ENCODE measurements at regions not wholly inside any gene's neighbourhood (a gene's known extent, or its start where the extent isn't known, plus 50 kb on each side); places are given as distances from the start of the nearest gene placed in this dataset.

- no peaks in the 10 kb centered on the region for H3K4me1 Mint-ChIP-seq (ENCODE audit: low read depth)
- no peaks in the 10 kb centered on the region for H3K27me3 Mint-ChIP-seq
- ChIA-PET POLR2A (no interaction called here), CTCF (no interaction called here)
- H3K4me3 Mint-ChIP-seq: no peak overlapping the region
- intact Hi-C loops (cut with micrococcal nuclease): no loop called here
- no peaks in the 10 kb centered on the region for H3K9me3 Mint-ChIP-seq
- no peaks in the 10 kb centered on the region for H3K36me3 Mint-ChIP-seq
- H3K27ac Mint-ChIP-seq: no peak overlapping the region
- no peak for DNase-seq
Observed at GRCh38 chr6:139497345-139497961, 123.0 kb upstream of the CITED2 start.

- Mint-ChIP-seq H3K9me3 (no peaks in the 10 kb centered on the region), H3K27ac (no peak overlapping the region)
- POLR2A ChIA-PET: no interaction called here
Observed at GRCh38 chr6:139496654-139497344, 122.4 kb upstream of the CITED2 start.

GRCh38 chr6:139494376-139494990 lies 120.0 kb upstream of the CITED2 start:
- Mint-ChIP-seq H3K36me3 (no peaks in the 10 kb centered on the region), H3K27ac (no peak overlapping the region), H3K4me3 (no peak overlapping the region), H3K27me3 (no peaks in the 10 kb centered on the region), H3K4me1 (ENCODE audit: low read depth) (peaks cover 7% of the 10 kb centered on the region), H3K9me3 (no peaks in the 10 kb centered on the region)
- POLR2A ChIA-PET: no interaction called here
- no peak for DNase-seq
- CTCF ChIA-PET: interaction anchor here (0.5 kb wide), 1 partner anchor 124 kb away, joined by 3 read pairs; no protein-coding TSS in a partner anchor
- intact Hi-C loops (cut with micrococcal nuclease): no loop called here

More at GRCh38 chr6:139496654-139497344, 122.4 kb upstream of the CITED2 start:
- intact Hi-C loops (cut with micrococcal nuclease): no loop called here
- CTCF ChIA-PET: no interaction called here
- no peak for DNase-seq
- H3K36me3 Mint-ChIP-seq: no peaks in the 10 kb centered on the region
- H3K27me3 Mint-ChIP-seq: no peaks in the 10 kb centered on the region
- no peak overlapping the region for H3K4me3 Mint-ChIP-seq
- H3K4me1 Mint-ChIP-seq (ENCODE audit: low read depth): no peaks in the 10 kb centered on the region

- intact Hi-C loops (cut with micrococcal nuclease): no loop called here
- no peaks in the 10 kb centered on the region for H3K9me3 Mint-ChIP-seq
- DNase-seq: peak; percentile 16
Observed at GRCh38 chr6:139490482-139490881, 116.0 kb upstream of the CITED2 start.

GRCh38 chr6:139486476-139486799 lies 112.0 kb upstream of the CITED2 start:
- intact Hi-C loops (cut with micrococcal nuclease): no loop called here
- CTCF ChIA-PET: interaction anchor here (0.8 kb wide), 1 partner anchor 707 kb away, joined by 4 read pairs; no protein-coding TSS in a partner anchor
- H3K27ac Mint-ChIP-seq: no peak overlapping the region
- DNase-seq: no peak
- no peaks in the 10 kb centered on the region for H3K36me3 Mint-ChIP-seq
- H3K9me3 Mint-ChIP-seq: no peaks in the 10 kb centered on the region
- peaks cover 7% of the 10 kb centered on the region for H3K4me1 Mint-ChIP-seq (ENCODE audit: low read depth)
- no peaks in the 10 kb centered on the region for H3K27me3 Mint-ChIP-seq
- no peak overlapping the region for H3K4me3 Mint-ChIP-seq
- POLR2A ChIA-PET: no interaction called here

More at GRCh38 chr6:139490482-139490881, 116.0 kb upstream of the CITED2 start:
- Mint-ChIP-seq H3K4me1 (ENCODE audit: low read depth) (peaks cover 7% of the 10 kb centered on the region), H3K27ac (no peak overlapping the region), H3K36me3 (no peaks in the 10 kb centered on the region), H3K27me3 (no peaks in the 10 kb centered on the region), H3K4me3 (no peak overlapping the region)
- ChIA-PET CTCF (interaction anchor here (0.9 kb wide), 1 partner anchor 10 kb away, joined by 3 read pairs; no protein-coding TSS in a partner anchor), POLR2A (no interaction called here)

GRCh38 chr6:139485742-139486475 lies 111.5 kb upstream of the CITED2 start:
- POLR2A ChIA-PET: no interaction called here
- no peak for DNase-seq
- Mint-ChIP-seq H3K4me1 (ENCODE audit: low read depth) (peaks cover 6% of the 10 kb centered on the region), H3K27ac (no peak overlapping the region), H3K36me3 (no peaks in the 10 kb centered on the region), H3K27me3 (no peaks in the 10 kb centered on the region), H3K4me3 (no peak overlapping the region), H3K9me3 (no peaks in the 10 kb centered on the region)
- CTCF ChIA-PET: no interaction called here
- intact Hi-C loops (cut with micrococcal nuclease): no loop called here

- ChIA-PET POLR2A (no interaction called here), CTCF (no interaction called here)
- Mint-ChIP-seq H3K36me3 (no peaks in the 10 kb centered on the region), H3K4me3 (no peak overlapping the region), H3K27ac (no peak overlapping the region), H3K9me3 (no peaks in the 10 kb centered on the region), H3K4me1 (ENCODE audit: low read depth) (peaks cover under 1% of the 10 kb centered on the region), H3K27me3 (no peaks in the 10 kb centered on the region)
- DNase-seq: no peak
- intact Hi-C loops (cut with micrococcal nuclease): no loop called here
Observed at GRCh38 chr6:139485185-139485584, 110.7 kb upstream of the CITED2 start.

GRCh38 chr6:139483079-139483478 lies 108.6 kb upstream of the CITED2 start:
- Mint-ChIP-seq H3K4me3 (no peak overlapping the region), H3K27me3 (no peaks in the 10 kb centered on the region), H3K4me1 (ENCODE audit: low read depth) (no peaks in the 10 kb centered on the region), H3K27ac (no peak overlapping the region), H3K9me3 (no peaks in the 10 kb centered on the region), H3K36me3 (no peaks in the 10 kb centered on the region)
- intact Hi-C loops (cut with micrococcal nuclease): no loop called here
- CTCF ChIA-PET: no interaction called here
- POLR2A ChIA-PET: no interaction called here
- DNase-seq: no peak

- Mint-ChIP-seq H3K4me1 (ENCODE audit: low read depth) (no peaks in the 10 kb centered on the region), H3K27ac (no peak overlapping the region), H3K4me3 (no peak overlapping the region), H3K9me3 (no peaks in the 10 kb centered on the region), H3K36me3 (no peaks in the 10 kb centered on the region), H3K27me3 (no peaks in the 10 kb centered on the region)
- ChIA-PET POLR2A (no interaction called here), CTCF (no interaction called here)
- no peak for DNase-seq
- intact Hi-C loops (cut with micrococcal nuclease): no loop called here
Observed at GRCh38 chr6:139482287-139482686, 107.8 kb upstream of the CITED2 start.

- Mint-ChIP-seq H3K36me3 (no peaks in the 10 kb centered on the region), H3K4me1 (ENCODE audit: low read depth) (no peaks in the 10 kb centered on the region), H3K9me3 (no peaks in the 10 kb centered on the region), H3K27ac (no peak overlapping the region), H3K4me3 (no peak overlapping the region), H3K27me3 (no peaks in the 10 kb centered on the region)
- no peak for DNase-seq
- POLR2A ChIA-PET: no interaction called here
- CTCF ChIA-PET: interaction anchor here (1.1 kb wide), 1 partner anchor 10 kb away, joined by 3 read pairs; no protein-coding TSS in a partner anchor
- intact Hi-C loops (cut with micrococcal nuclease): no loop called here
Observed at GRCh38 chr6:139480356-139481165, 106.1 kb upstream of the CITED2 start.

- intact Hi-C loops (cut with micrococcal nuclease): no loop called here
- H3K36me3 Mint-ChIP-seq: no peaks in the 10 kb centered on the region
- no peaks in the 10 kb centered on the region for H3K27me3 Mint-ChIP-seq
- DNase-seq: no peak
- POLR2A ChIA-PET: no interaction called here
- H3K27ac Mint-ChIP-seq: no peak overlapping the region
- no peaks in the 10 kb centered on the region for H3K9me3 Mint-ChIP-seq
- peaks cover 2% of the 10 kb centered on the region for H3K4me1 Mint-ChIP-seq (ENCODE audit: low read depth)
- CTCF ChIA-PET: interaction anchor here (1.1 kb wide), 1 partner anchor 11 kb away, joined by 3 read pairs; no protein-coding TSS in a partner anchor
- H3K4me3 Mint-ChIP-seq: no peak overlapping the region
Observed at GRCh38 chr6:139479433-139480222, 105.2 kb upstream of the CITED2 start.
